ENCODE measurements at regions not wholly inside any gene's neighbourhood (a gene's known extent, or its start where the extent isn't known, plus 50 kb on each side); places are given as distances from the start of the nearest gene placed in this dataset.
A peak's percentile ranks its signal among the peaks of the same experiment; 100 is the strongest.

DNA sequence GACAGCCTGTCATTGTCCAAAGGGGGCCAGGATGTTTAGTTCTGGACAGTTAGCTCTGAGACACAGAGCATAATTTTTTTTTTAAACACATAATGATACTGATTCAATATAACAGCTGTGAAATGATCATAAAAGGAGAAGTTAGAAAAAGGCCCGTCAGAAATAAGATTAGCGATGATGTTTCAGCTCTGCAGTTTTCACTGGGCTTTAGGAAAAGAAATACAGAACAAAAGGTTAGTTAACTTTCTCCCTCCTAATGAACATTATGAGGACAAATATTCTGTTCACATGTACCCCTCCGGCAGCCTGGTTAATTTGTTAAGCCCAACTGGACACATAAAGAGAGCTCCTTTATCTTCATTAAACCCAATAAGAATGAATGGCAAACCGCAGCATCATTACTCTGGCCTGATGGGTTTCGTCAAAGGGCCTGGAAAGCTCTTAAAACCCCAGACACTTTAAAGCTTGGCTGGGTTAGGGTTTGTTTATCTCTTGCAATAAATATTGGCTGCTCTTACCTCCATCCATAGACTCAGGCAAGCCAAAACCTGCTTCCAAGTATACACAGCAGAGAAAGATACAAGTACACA is 394.6 kb downstream of the KIF16B start:
- ATAC-seq (no peak), DNase-seq (no peak)
- intact Hi-C loops (cut with micrococcal nuclease), result no loop called here

DNA sequence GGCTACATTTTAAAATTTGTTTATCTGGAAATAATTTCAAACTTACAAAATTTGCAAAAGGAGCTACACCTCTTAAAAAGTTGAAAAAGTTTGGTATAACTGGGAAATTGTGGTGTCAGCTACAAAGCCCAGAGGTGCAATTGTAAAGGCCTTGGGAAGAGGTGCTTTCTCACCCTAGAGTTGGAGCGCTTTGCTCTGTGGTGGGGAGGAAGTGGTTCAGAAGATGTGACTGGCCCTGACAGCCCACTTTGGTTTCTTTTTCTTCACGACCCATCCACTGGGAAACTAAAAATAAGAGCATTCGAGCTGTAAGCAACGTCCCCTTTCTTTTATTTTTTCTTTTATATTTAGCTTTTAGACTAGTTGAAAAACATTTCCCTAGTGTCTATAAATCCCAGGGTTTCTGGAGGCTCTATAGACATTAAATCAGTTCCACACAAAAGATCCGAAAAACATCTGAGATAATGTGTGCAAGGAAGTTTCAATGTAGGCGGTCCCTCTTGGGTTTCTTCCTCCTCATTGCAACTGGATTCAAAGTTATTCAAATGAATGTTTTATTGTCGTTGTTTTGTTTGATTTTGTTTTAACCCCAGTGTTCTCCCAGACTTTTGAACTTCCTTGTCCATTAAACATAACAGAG is 397.8 kb downstream of the KIF16B start:
- ATAC-seq (no peak), DNase-seq (no peak)
- intact Hi-C loops (cut with micrococcal nuclease), result no loop called here

DNA sequence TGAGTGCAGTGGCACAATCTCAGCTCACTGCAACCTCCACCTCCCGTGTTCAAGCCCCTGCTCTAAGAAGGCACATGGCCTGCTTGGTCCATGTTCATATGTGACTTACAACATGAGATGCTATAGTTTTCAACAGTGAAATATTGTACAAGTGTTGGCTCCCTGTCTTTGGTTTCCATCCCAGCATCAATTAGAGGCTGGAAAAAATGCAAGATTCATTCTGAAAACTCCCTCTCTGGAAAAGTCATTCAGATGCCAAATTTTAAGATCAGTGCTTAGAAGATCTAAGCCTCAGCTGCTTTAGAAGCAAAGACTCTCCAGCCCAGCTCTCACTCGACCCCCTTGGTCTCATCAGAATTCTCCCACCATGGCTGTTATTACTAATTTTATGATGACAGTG is 398.9 kb downstream of the KIF16B start:
- ATAC-seq, result no peak
- intact Hi-C loops (cut with micrococcal nuclease), result no loop called here
- DNase-seq, result no peak

DNA sequence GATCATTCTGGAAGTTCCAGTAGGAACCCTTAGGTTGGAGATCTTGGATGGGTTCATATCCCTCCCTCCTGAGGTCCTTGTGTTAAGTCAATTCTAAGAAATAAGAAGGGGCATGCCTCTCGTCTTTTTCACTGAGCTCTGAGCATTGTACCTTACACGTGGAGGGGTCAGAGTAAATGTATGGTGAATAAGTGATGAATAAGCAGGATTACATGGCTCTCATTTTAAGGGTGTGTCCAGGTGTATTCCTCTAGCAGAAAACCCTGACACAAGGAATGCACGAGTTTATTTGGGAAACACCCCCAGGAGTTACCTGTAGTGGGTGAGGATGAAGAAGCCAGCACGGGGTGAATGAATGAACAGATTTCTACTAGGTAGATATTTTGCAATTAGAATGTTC is 400.2 kb downstream of the KIF16B start:
- no peak for ATAC-seq
- intact Hi-C loops (cut with micrococcal nuclease), result no loop called here
- no peak for DNase-seq

DNA sequence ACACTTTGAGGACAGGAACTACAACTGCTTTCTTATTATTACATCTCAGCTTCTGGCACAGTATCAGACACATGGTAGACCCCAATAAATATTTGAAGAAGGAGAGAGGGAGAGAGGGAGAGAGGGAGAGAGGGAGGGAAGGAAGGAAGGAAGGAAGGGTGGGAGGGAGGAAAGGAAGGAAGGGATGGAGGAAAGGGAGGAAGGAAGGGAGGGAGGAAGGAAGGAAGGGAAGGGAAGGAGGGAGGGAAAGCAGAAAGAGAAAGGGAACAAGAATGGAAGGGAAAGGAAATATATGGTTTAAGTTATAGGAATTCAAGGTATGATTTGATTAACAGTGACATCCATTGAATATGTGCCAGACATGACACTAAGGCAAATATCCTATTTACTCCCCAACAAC is 402.1 kb downstream of the KIF16B start:
- ATAC-seq (no peak), DNase-seq (no peak)
- intact Hi-C loops (cut with micrococcal nuclease), result no loop called here

DNA sequence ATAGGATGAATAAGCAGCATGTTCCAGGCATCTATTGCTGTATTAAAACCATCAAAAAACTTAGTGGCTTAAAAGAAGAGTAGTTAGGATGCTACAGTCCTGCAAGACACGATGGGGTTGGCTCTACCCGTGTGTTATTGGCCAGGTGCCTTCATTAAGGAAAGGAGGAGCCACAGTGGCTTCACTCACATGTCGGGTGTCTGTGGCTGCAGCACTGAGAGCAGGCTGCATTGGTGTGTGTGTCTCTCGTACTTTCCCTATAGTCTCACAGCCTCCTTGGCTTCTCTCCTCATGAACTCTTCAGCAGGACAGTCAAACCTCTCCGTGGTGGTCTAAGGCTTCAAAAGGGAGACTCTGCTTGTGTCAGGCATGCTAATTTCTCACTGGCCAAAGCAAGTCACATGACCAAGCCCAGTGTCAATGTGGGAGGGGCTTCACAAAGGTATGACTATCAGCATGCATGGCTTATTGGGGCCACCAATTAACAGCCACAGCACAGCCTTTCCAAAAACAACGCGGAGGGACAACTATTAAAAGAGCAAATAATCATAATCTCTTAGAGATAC is 402.8 kb downstream of the KIF16B start:
- ATAC-seq, result no peak
- intact Hi-C loops (cut with micrococcal nuclease), result no loop called here

DNA sequence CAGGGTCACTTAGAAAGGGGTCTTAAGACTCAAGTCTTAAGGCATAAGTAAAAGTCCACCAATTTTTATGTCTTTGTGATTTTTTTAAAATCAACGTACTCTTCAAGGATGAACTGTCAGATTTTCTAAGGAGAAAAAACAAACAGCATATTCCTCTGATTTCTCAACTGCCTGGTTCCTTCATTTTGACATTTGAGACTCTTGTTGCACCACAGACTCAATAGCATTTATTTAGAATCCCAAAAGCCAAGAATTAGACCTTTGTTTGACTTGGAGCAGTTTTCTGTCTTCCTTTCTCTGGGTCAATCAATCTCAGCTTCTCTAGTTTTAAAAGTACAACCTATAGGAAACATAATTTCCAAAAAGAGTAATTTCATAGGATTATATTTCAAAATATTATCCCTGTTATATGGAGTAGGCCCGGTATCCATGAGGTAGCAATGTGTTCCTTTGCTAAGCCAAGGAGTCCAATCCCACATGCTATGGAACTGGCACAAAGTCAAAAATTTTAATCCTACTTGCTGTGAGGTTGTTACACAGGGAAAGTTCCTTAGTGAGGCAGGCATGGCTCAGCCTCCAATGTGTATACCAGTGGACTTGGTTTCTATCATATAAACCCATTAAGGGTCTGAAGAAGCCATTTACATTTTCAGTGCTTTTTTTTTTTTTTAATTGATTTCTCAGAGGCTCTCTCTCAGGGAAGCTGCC is 405.7 kb downstream of the KIF16B start:
- intact Hi-C loops (cut with micrococcal nuclease), result no loop called here
- DNase-seq (no peak), ATAC-seq (no peak)

More for the DNA sequence above, 402.8 kb downstream of the KIF16B start:
- DNase-seq, result no peak

DNA sequence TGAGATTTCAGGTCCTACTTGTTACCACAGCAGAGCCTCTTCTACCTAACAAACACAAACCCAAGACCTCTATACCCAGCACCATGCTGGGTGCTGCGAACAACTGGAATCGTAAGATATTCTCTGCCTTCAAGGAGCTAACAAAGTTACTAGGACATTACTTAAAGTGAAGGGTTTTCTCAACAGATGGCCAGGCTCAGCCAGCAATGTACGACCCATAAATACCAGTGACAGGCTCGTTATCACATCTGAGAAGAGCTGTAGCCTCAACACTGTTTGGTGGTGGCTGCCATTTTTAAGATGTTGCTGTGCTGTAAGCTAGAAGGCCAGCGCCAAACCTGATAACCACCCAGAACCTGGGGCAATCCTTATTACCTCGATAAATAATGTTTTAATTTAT is 406.5 kb downstream of the KIF16B start:
- DNase-seq, result no peak
- ATAC-seq, result no peak
- intact Hi-C loops (cut with micrococcal nuclease), result no loop called here

DNA sequence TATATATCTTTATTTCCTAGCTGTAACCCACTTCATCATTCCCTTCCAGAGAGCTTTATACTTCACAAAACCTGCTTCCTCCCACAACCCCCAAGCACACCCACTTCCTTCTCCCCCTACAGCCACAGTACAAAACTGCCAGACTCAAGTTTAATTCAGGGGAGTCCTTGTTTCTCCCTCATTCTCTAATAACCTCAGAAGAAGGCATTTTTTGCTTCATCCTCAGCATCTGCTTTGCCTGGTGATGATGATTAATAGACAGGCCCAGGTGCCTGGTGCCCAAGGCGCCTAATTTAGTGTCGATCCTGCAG is 414.3 kb downstream of the KIF16B start:
- DNase-seq, result no peak
- intact Hi-C loops (cut with micrococcal nuclease), result no loop called here
- no peak for ATAC-seq

DNA sequence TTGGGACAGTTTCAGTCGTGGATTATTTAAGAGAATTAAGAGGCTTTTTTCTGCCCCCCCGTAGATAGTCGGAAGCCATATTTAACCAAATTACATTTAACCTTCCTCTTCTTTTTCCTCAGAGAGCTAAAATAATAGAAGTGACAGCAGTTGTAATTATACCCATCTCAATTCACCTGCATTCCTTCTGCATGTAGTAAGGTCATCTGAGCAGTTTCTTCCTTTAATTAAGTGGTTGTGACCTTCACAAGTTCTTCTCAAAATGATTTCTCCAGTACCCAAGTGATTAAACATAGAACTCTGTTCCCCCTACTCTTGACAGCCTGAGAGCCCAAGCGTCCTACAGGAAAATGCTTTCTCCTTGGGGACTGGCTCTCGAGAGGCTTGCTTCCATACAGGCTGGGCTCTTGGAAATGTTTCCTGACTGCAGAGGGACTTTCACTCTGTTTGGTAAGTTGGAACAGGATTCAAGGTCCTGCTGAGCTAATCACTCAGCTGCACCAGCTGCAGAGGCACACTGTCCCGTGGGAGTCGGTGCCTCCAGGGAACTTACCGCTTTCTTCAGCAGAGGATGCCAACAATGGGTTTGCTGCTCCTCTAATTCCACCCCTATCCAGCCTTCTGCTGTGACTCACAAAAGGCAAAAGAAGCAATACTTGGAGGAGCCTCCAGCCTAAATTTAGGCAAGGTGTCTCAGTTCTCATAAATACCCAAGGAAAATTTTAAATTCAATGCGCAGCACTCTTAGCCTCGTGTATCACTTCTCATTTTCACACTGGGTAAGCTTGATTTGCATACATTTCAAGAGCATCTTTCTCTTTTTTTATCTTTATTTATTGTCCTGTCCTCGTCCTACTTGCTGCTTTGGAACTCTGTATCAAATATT is 414.9 kb downstream of the KIF16B start:
- intact Hi-C loops (cut with micrococcal nuclease), result no loop called here
- DNase-seq, result no peak
- ATAC-seq, result no peak

DNA sequence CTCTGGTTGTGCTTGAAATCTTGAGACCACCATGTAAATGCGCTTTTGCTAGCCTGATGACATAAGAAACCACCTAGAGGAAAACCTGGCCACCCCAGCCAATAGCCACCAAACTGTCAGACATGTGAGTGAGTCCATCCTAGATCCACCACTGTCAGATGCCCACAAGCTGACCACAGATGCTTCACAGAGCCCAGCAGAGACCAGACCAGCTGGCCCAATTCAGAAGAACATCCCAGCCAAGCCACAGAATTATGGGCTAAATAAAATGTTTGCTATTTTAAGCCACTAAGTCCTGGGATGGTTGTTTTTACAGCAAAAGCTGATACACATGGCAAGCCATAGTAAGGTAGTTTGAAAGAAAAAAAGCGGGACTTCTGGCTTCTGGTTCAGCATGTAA is 425.3 kb downstream of the KIF16B start:
- no peak for DNase-seq
- no peak for ATAC-seq
- intact Hi-C loops (cut with micrococcal nuclease), result no loop called here

DNA sequence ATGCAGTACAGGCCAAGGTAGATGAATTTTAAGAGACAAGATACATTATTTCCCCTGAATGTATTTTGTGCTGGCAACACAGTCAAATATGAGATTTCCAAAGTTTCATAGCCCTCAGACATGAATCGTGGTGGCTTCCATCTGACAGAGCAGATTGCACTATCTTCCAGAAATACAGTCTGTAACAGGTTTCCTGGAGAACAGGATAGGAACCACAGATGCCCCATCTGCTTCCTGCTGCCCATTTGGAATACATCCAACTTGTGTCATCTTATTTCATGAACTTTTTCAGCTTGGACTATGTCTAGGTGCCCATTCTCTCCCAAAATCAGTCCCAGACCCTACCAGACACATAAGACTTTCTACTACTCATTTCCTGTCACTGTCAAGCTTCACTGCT is 426.0 kb downstream of the KIF16B start:
- no peak for ATAC-seq
- intact Hi-C loops (cut with micrococcal nuclease), result no loop called here
- DNase-seq, result no peak

DNA sequence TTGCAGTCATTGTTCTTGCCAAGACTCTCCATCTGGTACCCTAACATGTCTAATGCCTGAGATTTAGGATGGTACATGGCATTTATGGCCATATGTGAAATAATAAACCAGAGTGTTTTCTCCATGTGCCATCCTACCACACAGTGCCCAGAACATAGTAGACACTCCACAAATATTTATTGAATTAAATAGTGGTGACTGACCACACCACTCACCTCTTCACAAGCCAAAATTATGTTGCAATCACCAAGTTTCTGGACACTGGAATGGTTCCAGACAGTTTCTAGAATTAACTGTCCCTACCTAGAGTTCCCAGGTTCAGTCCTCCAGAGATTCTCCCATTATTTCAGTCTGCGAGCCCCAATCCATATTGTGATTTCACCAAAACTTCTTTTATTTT is 427.3 kb downstream of the KIF16B start:
- DNase-seq (no peak), ATAC-seq (no peak)
- intact Hi-C loops (cut with micrococcal nuclease), result no loop called here

DNA sequence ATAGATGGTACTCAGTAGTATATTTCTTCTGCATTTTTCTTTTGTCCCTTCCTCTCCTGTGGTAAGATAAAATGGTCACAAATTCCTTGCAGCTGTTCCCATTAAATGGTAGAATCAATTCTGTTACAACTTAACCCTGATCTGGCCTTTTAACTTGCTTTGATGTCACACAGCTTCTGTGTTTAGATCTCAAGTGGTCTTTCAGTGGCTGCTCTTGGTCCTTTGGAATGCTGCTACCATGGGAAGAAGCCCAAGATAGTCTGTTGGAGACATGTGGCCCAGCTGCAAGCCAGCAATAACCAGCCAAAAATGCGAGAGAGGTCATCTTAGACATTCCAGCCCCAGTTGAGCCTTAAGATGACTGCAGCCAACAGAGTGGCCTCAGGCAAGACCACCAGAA is 429.7 kb downstream of the KIF16B start:
- intact Hi-C loops (cut with micrococcal nuclease), result no loop called here
- ATAC-seq (no peak), DNase-seq (no peak)

DNA sequence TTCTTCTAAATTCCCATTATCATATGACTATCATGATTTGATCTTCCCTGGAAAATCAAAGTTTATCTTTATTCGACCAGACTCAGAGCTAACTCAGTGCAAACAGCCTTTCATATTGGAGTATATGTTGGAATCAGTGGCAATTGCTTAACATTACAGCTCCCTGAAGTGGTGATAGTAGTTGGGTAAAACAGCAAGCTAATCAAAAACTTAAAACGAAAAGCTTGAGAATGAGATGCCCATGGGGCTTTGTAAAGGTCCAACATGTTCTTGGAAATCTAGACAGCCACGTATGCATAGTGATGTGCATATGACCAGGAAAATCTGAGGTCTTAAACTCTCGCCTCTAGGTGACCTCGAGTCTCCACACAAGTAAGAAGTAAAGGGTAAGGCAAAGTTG is 437.6 kb downstream of the KIF16B start:
- no peak for DNase-seq
- no peak for ATAC-seq
- intact Hi-C loops (cut with micrococcal nuclease), result no loop called here

DNA sequence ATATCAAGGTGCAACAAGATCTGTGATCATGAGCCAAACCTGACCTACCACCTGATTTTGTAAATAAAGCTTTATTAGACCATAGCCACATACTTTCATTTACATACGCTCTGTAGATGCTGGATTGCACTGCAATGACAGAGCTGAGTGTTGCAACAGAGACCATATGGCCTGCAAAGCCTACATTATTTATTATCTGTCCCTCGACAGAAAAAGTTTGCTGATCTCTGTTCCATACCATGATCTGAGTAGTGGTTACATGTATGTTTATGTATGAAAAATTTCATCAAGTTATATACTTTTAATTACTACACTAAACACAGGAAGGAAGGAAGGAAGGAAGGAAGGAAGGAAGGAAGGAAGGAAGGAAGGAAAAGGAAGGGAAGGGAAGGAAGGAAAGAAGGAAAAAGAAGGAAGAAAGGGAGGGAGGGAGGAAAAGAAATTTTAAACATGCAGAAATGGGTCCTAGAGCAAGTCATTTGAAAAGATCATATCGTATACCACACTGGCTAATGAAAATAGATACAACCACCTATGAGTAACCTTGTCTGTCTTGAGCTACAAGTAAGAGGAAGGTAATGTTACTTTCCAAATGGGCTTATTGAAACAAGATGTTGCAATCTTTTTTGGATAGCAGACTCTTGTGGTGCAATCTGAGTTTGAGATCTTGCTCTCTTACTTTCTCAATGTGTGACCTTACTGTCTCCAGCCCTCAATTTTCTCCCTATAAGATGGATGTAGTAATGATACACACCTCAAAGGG is 441.0 kb downstream of the KIF16B start:
- intact Hi-C loops (cut with micrococcal nuclease), result no loop called here
- no peak for ATAC-seq
- no peak for DNase-seq

DNA sequence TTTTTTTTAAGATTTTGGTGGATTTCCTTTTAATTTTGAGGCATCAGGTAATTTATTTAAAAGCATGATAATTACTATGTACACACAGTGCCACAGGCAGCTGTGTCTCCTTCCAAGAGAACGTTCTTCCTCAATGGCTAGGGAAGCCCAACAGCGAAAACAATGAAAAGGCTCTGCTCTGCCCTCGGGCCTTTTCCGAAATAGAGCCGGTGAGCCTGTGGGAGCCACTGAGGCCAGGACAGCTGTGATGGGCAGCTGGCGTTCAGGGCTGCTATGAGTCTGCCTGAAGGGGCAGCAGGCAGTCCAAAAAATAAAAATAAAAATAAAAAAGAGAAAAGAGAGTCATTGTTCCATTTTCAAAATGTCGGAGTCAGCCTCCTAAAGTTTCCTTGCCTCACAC is 443.8 kb downstream of the KIF16B start:
- ATAC-seq (no peak), DNase-seq (no peak)
- intact Hi-C loops (cut with micrococcal nuclease), result no loop called here

DNA sequence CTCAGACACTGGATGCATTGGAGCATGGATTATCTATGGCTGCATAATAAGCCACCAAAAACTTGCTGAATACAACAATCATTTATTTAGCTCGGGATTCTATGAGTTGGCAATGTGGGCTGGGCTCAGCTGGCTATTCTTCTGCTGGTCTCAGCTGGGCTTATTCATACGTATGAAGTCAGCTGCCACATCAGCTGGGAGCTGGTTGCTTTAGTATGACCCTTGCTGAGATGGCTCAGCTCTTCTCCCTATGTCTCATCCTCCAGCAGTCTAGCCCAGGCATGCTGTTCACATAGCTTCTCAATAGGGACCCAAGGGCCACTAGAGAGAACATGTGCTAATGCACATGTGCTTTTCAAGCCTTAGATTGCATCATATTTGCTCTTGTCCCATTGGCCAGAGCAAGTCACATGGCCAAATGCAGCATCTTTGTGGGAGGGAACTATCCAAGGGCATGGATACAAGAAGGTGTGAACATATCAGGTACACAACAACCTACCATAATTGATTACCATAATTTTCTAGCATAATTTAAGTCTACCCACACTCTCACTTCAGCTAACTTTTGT is 444.6 kb downstream of the KIF16B start:
- DNase-seq (no peak), ATAC-seq (no peak)
- intact Hi-C loops (cut with micrococcal nuclease), result no loop called here

DNA sequence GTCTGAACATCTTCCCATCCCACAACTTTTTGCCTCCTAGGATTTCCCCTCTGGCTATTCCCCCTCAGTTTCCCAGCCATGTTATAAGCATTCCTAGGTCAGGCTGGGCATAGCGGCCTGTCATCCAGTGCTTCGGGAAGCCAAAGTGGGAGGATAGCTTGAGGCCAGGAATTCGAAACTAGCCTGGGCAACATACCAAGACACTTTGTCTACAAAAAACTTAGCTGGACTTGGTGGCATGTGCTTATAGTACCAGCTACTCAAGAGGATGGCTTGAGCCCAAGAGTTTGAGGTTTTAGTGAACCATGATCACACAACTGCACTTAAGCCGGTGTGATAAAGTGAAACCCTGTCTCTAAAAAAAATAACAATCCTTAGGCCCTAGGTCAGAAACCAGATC is 447.4 kb downstream of the KIF16B start:
- DNase-seq (peak; percentile 31), ATAC-seq (peak; percentile 99)
- intact Hi-C loops (cut with micrococcal nuclease), result no loop called here
